PC-9 (cell line): ENCODE measurements at regions not wholly inside any gene's neighbourhood (a gene's known extent, or its start where the extent isn't known, plus 50 kb on each side); places are given as distances from the start of the nearest gene placed in this dataset.

Source experiments
- BruUV-seq: library from RNA; stranded (reverse); fragments of 400-500 nt; replicated peaks from 2 replicates; lab custom pipeline; 2021; lab: Mats Ljungman, UMichigan
- CTCF ChIA-PET: fragments of 300-600 bp; sonication (Branson Sonifier 250); formaldehyde crosslinking; loops from one replicate; lab custom pipeline; 2022; ENCODE audit warnings: antibody characterized with exemption; lab: Charles Lee
- POLR2A ChIA-PET: fragments of 300-600 bp; sonication (Branson Sonifier 250); formaldehyde crosslinking; loops from one replicate; lab custom pipeline; 2022; ENCODE audit warnings: antibody characterized with exemption; ENCODE audit not compliant: unreplicated experiment; lab: Charles Lee
- DNase-seq, 2 experiments: peaks; one replicate each; pipeline versions ENCODE4 v3.0.0 to v3.0.0-alpha.2; 2015 to 2022; ENCODE audit warnings: mixed read lengths in 1 of 2
- H2AFZ ChIP-seq: fragments of 200-600 bp; sonication (generic); 2 replicates; pipeline ENCODE4 v1.8.1; 2017; ENCODE audit warnings: antibody characterized with exemption
- H3F3A ChIP-seq: fragments of 200-600 bp; sonication (generic); 2 replicates; pipeline ENCODE4 v1.8.1; 2017; ENCODE audit warnings: antibody characterized with exemption, mild to moderate bottlenecking, low read depth; ENCODE audit not compliant: insufficient read depth
- H3K27ac ChIP-seq: fragments of 200-600 bp; sonication (generic); 2 replicates; pipeline ENCODE4 v1.6.1; 2016; ENCODE audit warnings: mixed run types
- H3K27me3 ChIP-seq: fragments of 200-600 bp; sonication (generic); 2 replicates; pipeline ENCODE4 v1.6.1; 2016; ENCODE audit warnings: low read depth, mixed run types; ENCODE audit not compliant: insufficient read depth
- H3K36me3 ChIP-seq: fragments of 200-600 bp; sonication (generic); 2 replicates; pipeline ENCODE4 v1.6.1; 2016; ENCODE audit warnings: low read depth, mixed run types
- H3K4me1 ChIP-seq: fragments of 200-600 bp; sonication (generic); replicated peaks from 2 replicates; pipeline ENCODE4 v1.6.1; 2016; ENCODE audit warnings: mixed run types; ENCODE audit not compliant: insufficient read depth
- H3K4me2 ChIP-seq: fragments of 200-600 bp; sonication (generic); 2 replicates; pipeline ENCODE4 v1.6.1; 2017; ENCODE audit warnings: mixed run types
- H3K4me3 ChIP-seq: fragments of 200-600 bp; sonication (generic); 2 replicates; pipeline ENCODE4 v1.6.1; 2016; ENCODE audit warnings: mixed run types
- H3K79me2 ChIP-seq: fragments of 200-600 bp; sonication (generic); 2 replicates; pipeline ENCODE4 v1.6.1; 2017; ENCODE audit warnings: low read depth, mixed run types
- H3K9me2 ChIP-seq: fragments of 200-600 bp; sonication (generic); 2 replicates; pipeline ENCODE4 v1.8.1; 2017; ENCODE audit warnings: mild to moderate bottlenecking; ENCODE audit not compliant: insufficient read depth
- H3K9me3 ChIP-seq: fragments of 200-600 bp; sonication (generic); 2 replicates; pipeline ENCODE4 v1.8.1; 2016; ENCODE audit warnings: low read depth; ENCODE audit not compliant: insufficient read depth
- H4K20me1 ChIP-seq: fragments of 200-600 bp; sonication (generic); 2 replicates; pipeline ENCODE4 v1.8.1; 2017; ENCODE audit not compliant: insufficient read depth
- CTCF ChIP-seq: fragments of 200-600 bp; sonication (generic); conservative IDR thresholded peaks from 2 replicates; pipeline ENCODE4 v1.6.1; 2017; ENCODE audit warnings: mixed run types, antibody characterized with exemption, mild to moderate bottlenecking, moderate library complexity
- EZH2 ChIP-seq: fragments of 200-600 bp; sonication (generic); IDR thresholded peaks from 2 replicates; pipeline ENCODE4 v1.8.0; 2017; ENCODE audit warnings: antibody characterized with exemption, low read depth
- intact Hi-C: fragments of 100-400 bp; cut with micrococcal nuclease; formaldehyde crosslinking; loops from one replicate; pipeline ENCODE4 v1.10.0; 2022; ENCODE audit not compliant: unreplicated experiment

- no peak for DNase-seq
- H3K36me3 ChIP-seq = no peaks in the 10 kb centered on the region
- ChIA-PET POLR2A (interaction anchor here (0.5 kb wide), 1 partner anchor 114 kb away, joined by 3 read pairs; no protein-coding TSS in a partner anchor), CTCF (no interaction called here)
- BruUV-seq = no TSS peak
- H3K4me3 ChIP-seq = no peak overlapping the region
- intact Hi-C loops = no loop called here
- no peaks in the 10 kb centered on the region for H3F3A ChIP-seq
- TF ChIP-seq EZH2 (no peak), CTCF (no peak)
- no peak overlapping the region for H3K27ac ChIP-seq
- no peaks in the 10 kb centered on the region for H3K27me3 ChIP-seq
- H2AFZ ChIP-seq = no peak overlapping the region
- H4K20me1 ChIP-seq = no peaks in the 10 kb centered on the region
- no peaks in the 10 kb centered on the region for H3K9me3 ChIP-seq
- no peaks in the 10 kb centered on the region for H3K4me1 ChIP-seq
- no peaks in the 10 kb centered on the region for H3K79me2 ChIP-seq
- no peaks in the 10 kb centered on the region for H3K9me2 ChIP-seq
- H3K4me2 ChIP-seq = no peak overlapping the region
Observed at GRCh38 chr11:33594188-33594587, 106.4 kb downstream of the C11orf91 start.

- Histone ChIP-seq H3K4me2 (no peak overlapping the region), H2AFZ (no peak overlapping the region), H3K9me2 (no peaks in the 10 kb centered on the region), H4K20me1 (no peaks in the 10 kb centered on the region), H3F3A (no peaks in the 10 kb centered on the region), H3K79me2 (no peaks in the 10 kb centered on the region), H3K27ac (no peak overlapping the region), H3K9me3 (no peaks in the 10 kb centered on the region), H3K36me3 (no peaks in the 10 kb centered on the region), H3K4me1 (no peaks in the 10 kb centered on the region), H3K4me3 (no peak overlapping the region), H3K27me3 (no peaks in the 10 kb centered on the region)
- intact Hi-C loops = no loop called here
- ChIA-PET CTCF (interaction anchor here (0.6 kb wide), 1 partner anchor 91 kb away, joined by 3 read pairs; no protein-coding TSS in a partner anchor), POLR2A (no interaction called here)
- no TSS peak for BruUV-seq
- TF ChIP-seq EZH2 (no peak), CTCF (no peak)
- no peak for DNase-seq
Observed at GRCh38 chr11:33590441-33590840, 110.2 kb downstream of the C11orf91 start.

GRCh38 chr11:33588056-33588455 is 112.6 kb downstream of the C11orf91 start:
- ChIA-PET POLR2A (no interaction called here), CTCF (interaction anchor here (0.6 kb wide), 2 partner anchors 48 to 563 kb away, joined by 3 to 8 read pairs; no protein-coding TSS in a partner anchor)
- no peaks in the 10 kb centered on the region for H4K20me1 ChIP-seq
- H2AFZ ChIP-seq = no peak overlapping the region
- H3K9me2 ChIP-seq = no peaks in the 10 kb centered on the region
- BruUV-seq = no TSS peak
- no peaks in the 10 kb centered on the region for H3F3A ChIP-seq
- no peak overlapping the region for H3K4me2 ChIP-seq
- no peaks in the 10 kb centered on the region for H3K36me3 ChIP-seq
- H3K4me3 ChIP-seq = no peak overlapping the region
- intact Hi-C loops = no loop called here
- DNase-seq = no peak
- H3K79me2 ChIP-seq = no peaks in the 10 kb centered on the region
- TF ChIP-seq CTCF (no peak), EZH2 (no peak)
- H3K27ac ChIP-seq = no peak overlapping the region
- H3K9me3 ChIP-seq = no peaks in the 10 kb centered on the region
- H3K27me3 ChIP-seq = no peaks in the 10 kb centered on the region
- H3K4me1 ChIP-seq = no peaks in the 10 kb centered on the region
